GM21526 (cell line): ENCODE measurements at regions not wholly inside any gene's neighbourhood (a gene's known extent, or its start where the extent isn't known, plus 50 kb on each side); places are given as distances from the start of the nearest gene placed in this dataset.
"Not testable (repeated sequence)": the region's sequence is repeated elsewhere in the genome, so short reads cannot be mapped to it uniquely, and the experiment has no call there.

Source experiments
- ATAC-seq: cut with Tn5 transposase; IDR thresholded peaks from one replicate; pipeline ENCODE4 v1.9.1; 2021; ENCODE audit warnings: moderate library complexity; ENCODE audit not compliant: unreplicated experiment, low FRiP score

GRCh38 chr3:178127221-178127620 is 409.0 kb upstream of the KCNMB2 start:
- ATAC-seq: no peak

- ATAC-seq: no peak
Observed at GRCh38 chr3:178129109-178129508, 407.1 kb upstream of the KCNMB2 start.

GRCh38 chr3:178131801-178132200 is 404.4 kb upstream of the KCNMB2 start:
- no peak for ATAC-seq

GRCh38 chr3:178137206-178137605 is 399.0 kb upstream of the KCNMB2 start:
- no peak for ATAC-seq

GRCh38 chr3:178137831-178138230 is 398.4 kb upstream of the KCNMB2 start:
- ATAC-seq: no peak

- ATAC-seq: no peak
Observed at GRCh38 chr3:178139116-178139515, 397.1 kb upstream of the KCNMB2 start.

GRCh38 chr3:178140531-178141304 is 395.5 kb upstream of the KCNMB2 start:
- ATAC-seq: no peak

GRCh38 chr3:178141305-178141684 is 394.9 kb upstream of the KCNMB2 start:
- ATAC-seq: not testable (repeated sequence)

- no peak for ATAC-seq
Observed at GRCh38 chr3:178146406-178146831, 389.8 kb upstream of the KCNMB2 start.

GRCh38 chr3:178147001-178147400 is 389.2 kb upstream of the KCNMB2 start:
- no peak for ATAC-seq

- no peak for ATAC-seq
Observed at GRCh38 chr3:178152031-178152806, 384.0 kb upstream of the KCNMB2 start.

- no peak for ATAC-seq
Observed at GRCh38 chr3:178152988-178153387, 383.2 kb upstream of the KCNMB2 start.

GRCh38 chr3:178155521-178155920 is 380.7 kb upstream of the KCNMB2 start:
- ATAC-seq: no peak

GRCh38 chr3:178156301-178156700 is 379.9 kb upstream of the KCNMB2 start:
- no peak for ATAC-seq

- no peak for ATAC-seq
Observed at GRCh38 chr3:178159691-178160220, 376.5 kb upstream of the KCNMB2 start.

- ATAC-seq: no peak
Observed at GRCh38 chr3:178169421-178169820, 366.8 kb upstream of the KCNMB2 start.

- ATAC-seq: no peak
Observed at GRCh38 chr3:178170698-178171535, 365.3 kb upstream of the KCNMB2 start.

GRCh38 chr3:178172121-178172520 is 364.1 kb upstream of the KCNMB2 start:
- no peak for ATAC-seq

- no peak for ATAC-seq
Observed at GRCh38 chr3:178174201-178174915, 361.9 kb upstream of the KCNMB2 start.

- ATAC-seq: no peak
Observed at GRCh38 chr3:178181088-178181487, 355.1 kb upstream of the KCNMB2 start.
